Activated T-helper 17 cell treated with anti-CD3 and anti-CD28 coated beads, Interleukin-2, amount 50 U/mL, for 72 hours (primary cell): ENCODE measurements at regions not wholly inside any gene's neighbourhood (a gene's known extent, or its start where the extent isn't known, plus 50 kb on each side); places are given as distances from the start of the nearest gene placed in this dataset.
"Not testable (repeated sequence)": the region's sequence is repeated elsewhere in the genome, so short reads cannot be mapped to it uniquely, and the experiment has no call there.

Source experiments
- ATAC-seq: fragments of 150-1000 bp; cut with Tn5 transposase; replicated peaks from 2 replicates; pipeline ENCODE4 v1.10.0; 2021; ENCODE audit warnings: mild to moderate bottlenecking, moderate library complexity
- H3K27ac Mint-ChIP-seq: one replicate; pipeline ENCODE4 v1.8.0; 2022; ENCODE audit warnings: mixed read lengths
- H3K27me3 Mint-ChIP-seq: one replicate; pipeline ENCODE4 v1.8.0; 2022; ENCODE audit warnings: mixed read lengths
- H3K36me3 Mint-ChIP-seq: one replicate; pipeline ENCODE4 v1.8.0; 2022; ENCODE audit warnings: low read depth, mild to moderate bottlenecking, mixed read lengths
- H3K4me1 Mint-ChIP-seq: one replicate; pipeline ENCODE4 v1.8.0; 2022; ENCODE audit warnings: mixed read lengths
- H3K4me3 Mint-ChIP-seq: one replicate; pipeline ENCODE4 v1.8.0; 2022; ENCODE audit warnings: mild to moderate bottlenecking, mixed read lengths
- H3K9me3 Mint-ChIP-seq: one replicate; pipeline ENCODE4 v1.8.0; 2022; ENCODE audit warnings: mixed read lengths

DNA sequence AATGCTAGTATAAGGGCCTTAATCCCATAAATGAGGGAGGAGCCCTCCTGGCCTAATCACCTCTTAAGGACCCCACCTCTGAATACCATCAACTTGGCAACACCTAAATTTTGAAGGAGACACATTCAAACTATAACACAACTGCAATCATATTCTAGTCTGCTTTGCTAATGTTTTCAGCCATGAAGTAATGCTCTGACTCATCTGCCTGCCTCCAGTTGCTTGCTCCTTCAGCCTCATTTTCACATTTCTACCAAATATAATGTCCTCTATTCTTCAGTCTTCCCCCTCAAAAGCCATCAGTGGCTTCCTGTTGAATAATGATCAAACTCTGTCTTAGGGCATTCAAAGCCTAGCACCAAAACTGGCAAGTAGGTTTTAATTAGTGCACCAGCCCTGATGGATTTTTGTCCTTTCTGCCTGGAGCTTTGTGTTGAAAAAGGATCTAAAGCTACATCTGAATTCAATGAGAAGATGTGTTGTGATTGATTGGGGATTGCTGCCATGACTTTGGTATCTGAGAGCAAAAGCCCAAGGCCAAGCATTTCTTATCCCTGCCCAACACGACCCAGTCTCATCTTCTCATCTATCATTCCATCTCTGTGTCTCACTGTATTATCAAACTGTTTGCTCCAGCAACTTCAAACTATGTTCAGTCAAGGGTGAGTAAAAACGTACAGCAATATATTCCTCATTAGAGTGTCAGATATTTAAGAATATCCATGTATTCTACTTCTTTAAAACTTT, 140.8 kb upstream of the ELAC2 start:
- no peak overlapping the region for H3K27ac Mint-ChIP-seq
- H3K4me3 Mint-ChIP-seq, result no peak overlapping the region
- ATAC-seq, result no peak
- H3K4me1 Mint-ChIP-seq, result no peaks in the 10 kb centered on the region
- no peaks in the 10 kb centered on the region for H3K9me3 Mint-ChIP-seq
- no peaks in the 10 kb centered on the region for H3K36me3 Mint-ChIP-seq
- H3K27me3 Mint-ChIP-seq, result peaks cover 4% of the 10 kb centered on the region

- ATAC-seq, result no peak
- Mint-ChIP-seq H3K4me3 (no peak overlapping the region), H3K9me3 (no peaks in the 10 kb centered on the region), H3K27ac (no peak overlapping the region), H3K36me3 (no peaks in the 10 kb centered on the region), H3K4me1 (no peaks in the 10 kb centered on the region), H3K27me3 (peaks cover 4% of the 10 kb centered on the region)
Observed at GRCh38 chr17:13157656-13158055, 139.8 kb upstream of the ELAC2 start.

GRCh38 chr17:13154930-13155329, 137.1 kb upstream of the ELAC2 start:
- Mint-ChIP-seq H3K27me3 (no peaks in the 10 kb centered on the region), H3K36me3 (no peaks in the 10 kb centered on the region), H3K4me3 (no peak overlapping the region), H3K9me3 (no peaks in the 10 kb centered on the region), H3K4me1 (no peaks in the 10 kb centered on the region), H3K27ac (no peak overlapping the region)
- ATAC-seq, result no peak

GRCh38 chr17:13154398-13154797, 136.6 kb upstream of the ELAC2 start:
- Mint-ChIP-seq H3K4me1 (no peaks in the 10 kb centered on the region), H3K27ac (no peak overlapping the region), H3K4me3 (no peak overlapping the region), H3K27me3 (no peaks in the 10 kb centered on the region), H3K36me3 (no peaks in the 10 kb centered on the region), H3K9me3 (no peaks in the 10 kb centered on the region)
- no peak for ATAC-seq

- no peaks in the 10 kb centered on the region for H3K36me3 Mint-ChIP-seq
- no peaks in the 10 kb centered on the region for H3K9me3 Mint-ChIP-seq
- H3K4me1 Mint-ChIP-seq, result no peaks in the 10 kb centered on the region
- no peak overlapping the region for H3K4me3 Mint-ChIP-seq
- peaks cover 4% of the 10 kb centered on the region for H3K27me3 Mint-ChIP-seq
- H3K27ac Mint-ChIP-seq, result no peak overlapping the region
- no peak for ATAC-seq
Observed at GRCh38 chr17:13153036-13153435, 135.2 kb upstream of the ELAC2 start.

GRCh38 chr17:13152501-13152900, 134.7 kb upstream of the ELAC2 start:
- peaks cover 8% of the 10 kb centered on the region for H3K27me3 Mint-ChIP-seq
- no peak for ATAC-seq
- no peaks in the 10 kb centered on the region for H3K36me3 Mint-ChIP-seq
- no peaks in the 10 kb centered on the region for H3K9me3 Mint-ChIP-seq
- H3K4me1 Mint-ChIP-seq, result no peaks in the 10 kb centered on the region
- no peak overlapping the region for H3K4me3 Mint-ChIP-seq
- H3K27ac Mint-ChIP-seq, result no peak overlapping the region

DNA sequence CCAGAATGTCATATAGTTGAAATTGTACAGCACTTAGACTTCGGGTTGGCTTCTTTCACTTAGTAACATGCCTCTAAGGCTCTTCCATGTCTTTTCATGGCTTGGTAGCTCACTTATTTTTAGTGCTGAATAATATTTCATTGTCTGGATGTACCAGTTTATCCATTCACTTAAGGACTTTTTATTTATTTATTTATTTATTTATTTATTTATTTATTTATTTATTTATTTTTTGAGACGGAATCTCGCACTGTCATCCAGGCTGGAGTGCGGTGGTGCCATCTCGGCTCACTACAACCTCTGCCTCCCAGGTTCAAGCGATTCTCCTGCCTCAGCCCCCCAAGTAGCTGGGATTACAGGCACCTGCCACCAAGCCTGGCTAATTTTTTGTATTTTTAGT, 132.9 kb upstream of the ELAC2 start:
- H3K27ac Mint-ChIP-seq, H3K36me3 Mint-ChIP-seq, H3K4me3 Mint-ChIP-seq, H3K27me3 Mint-ChIP-seq, H3K9me3 Mint-ChIP-seq, ATAC-seq, H3K4me1 Mint-ChIP-seq: not testable (repeated sequence)

DNA sequence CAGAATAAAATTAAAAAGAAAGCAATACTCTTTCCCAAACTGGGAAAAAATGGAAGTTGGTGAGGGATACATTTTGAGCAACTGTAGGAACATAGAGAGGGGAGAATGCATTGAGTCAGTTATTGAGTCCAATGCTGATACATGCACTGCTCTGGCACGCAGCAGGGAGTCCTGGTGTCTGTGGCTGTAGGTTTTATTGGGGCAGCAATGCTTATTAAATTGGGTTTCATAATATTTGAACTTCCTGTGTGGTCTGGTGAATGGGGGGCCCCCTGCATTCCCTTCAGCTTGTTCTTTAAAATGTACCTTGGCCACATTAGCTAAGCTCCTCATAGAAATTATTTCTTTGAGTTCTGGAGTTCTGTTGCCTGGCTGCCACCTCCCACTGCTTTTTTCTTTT, 125.2 kb upstream of the ELAC2 start:
- no peaks in the 10 kb centered on the region for H3K4me1 Mint-ChIP-seq
- ATAC-seq, result no peak
- H3K27ac Mint-ChIP-seq, result no peak overlapping the region
- peaks cover 13% of the 10 kb centered on the region for H3K9me3 Mint-ChIP-seq
- H3K27me3 Mint-ChIP-seq, result peaks cover 7% of the 10 kb centered on the region
- no peak overlapping the region for H3K4me3 Mint-ChIP-seq
- H3K36me3 Mint-ChIP-seq, result no peaks in the 10 kb centered on the region

- Mint-ChIP-seq H3K27me3 (peaks cover 3% of the 10 kb centered on the region), H3K4me3 (no peak overlapping the region), H3K36me3 (no peaks in the 10 kb centered on the region), H3K27ac (no peak overlapping the region), H3K9me3 (peaks cover 20% of the 10 kb centered on the region), H3K4me1 (no peaks in the 10 kb centered on the region)
- no peak for ATAC-seq
Observed at GRCh38 chr17:13140750-13141149, 122.9 kb upstream of the ELAC2 start.

- H3K27me3 Mint-ChIP-seq, result peaks cover 10% of the 10 kb centered on the region
- no peak overlapping the region for H3K4me3 Mint-ChIP-seq
- no peak for ATAC-seq
- H3K4me1 Mint-ChIP-seq, result no peaks in the 10 kb centered on the region
- no peaks in the 10 kb centered on the region for H3K36me3 Mint-ChIP-seq
- no peak overlapping the region for H3K27ac Mint-ChIP-seq
- H3K9me3 Mint-ChIP-seq, result peaks cover 25% of the 10 kb centered on the region
Observed at GRCh38 chr17:13135506-13135905, 117.7 kb upstream of the ELAC2 start.

GRCh38 chr17:13134076-13134475, 116.2 kb upstream of the ELAC2 start:
- H3K4me3 Mint-ChIP-seq, result no peak overlapping the region
- H3K9me3 Mint-ChIP-seq, result peaks cover 17% of the 10 kb centered on the region
- peaks cover 14% of the 10 kb centered on the region for H3K27me3 Mint-ChIP-seq
- no peak for ATAC-seq
- no peaks in the 10 kb centered on the region for H3K4me1 Mint-ChIP-seq
- no peaks in the 10 kb centered on the region for H3K36me3 Mint-ChIP-seq
- H3K27ac Mint-ChIP-seq, result no peak overlapping the region

GRCh38 chr17:13131225-13131624, 113.4 kb upstream of the ELAC2 start:
- Mint-ChIP-seq H3K27me3 (peaks cover 14% of the 10 kb centered on the region), H3K4me1 (no peaks in the 10 kb centered on the region), H3K27ac (no peak overlapping the region), H3K9me3 (peaks cover 5% of the 10 kb centered on the region), H3K36me3 (no peaks in the 10 kb centered on the region), H3K4me3 (no peak overlapping the region)
- no peak for ATAC-seq

GRCh38 chr17:13129356-13129755, 111.5 kb upstream of the ELAC2 start:
- no peaks in the 10 kb centered on the region for H3K9me3 Mint-ChIP-seq
- H3K36me3 Mint-ChIP-seq, result no peaks in the 10 kb centered on the region
- H3K27ac Mint-ChIP-seq, result no peak overlapping the region
- H3K4me1 Mint-ChIP-seq, result no peaks in the 10 kb centered on the region
- peaks cover 7% of the 10 kb centered on the region for H3K27me3 Mint-ChIP-seq
- ATAC-seq, result no peak
- H3K4me3 Mint-ChIP-seq, result no peak overlapping the region

- ATAC-seq, result no peak
- H3K4me1 Mint-ChIP-seq, result no peaks in the 10 kb centered on the region
- no peaks in the 10 kb centered on the region for H3K36me3 Mint-ChIP-seq
- no peaks in the 10 kb centered on the region for H3K9me3 Mint-ChIP-seq
- peaks cover 7% of the 10 kb centered on the region for H3K27me3 Mint-ChIP-seq
- no peak overlapping the region for H3K4me3 Mint-ChIP-seq
- H3K27ac Mint-ChIP-seq, result no peak overlapping the region
Observed at GRCh38 chr17:13128676-13129075, 110.8 kb upstream of the ELAC2 start.

- H3K4me1 Mint-ChIP-seq, result no peaks in the 10 kb centered on the region
- no peaks in the 10 kb centered on the region for H3K36me3 Mint-ChIP-seq
- no peak overlapping the region for H3K4me3 Mint-ChIP-seq
- H3K27me3 Mint-ChIP-seq, result peaks cover 7% of the 10 kb centered on the region
- no peak for ATAC-seq
- H3K9me3 Mint-ChIP-seq, result no peaks in the 10 kb centered on the region
- H3K27ac Mint-ChIP-seq, result no peak overlapping the region
Observed at GRCh38 chr17:13127921-13128602, 110.2 kb upstream of the ELAC2 start.
